ENCODE measurements at regions not wholly inside any gene's neighbourhood (a gene's known extent, or its start where the extent isn't known, plus 50 kb on each side); places are given as distances from the start of the nearest gene placed in this dataset.

GRCh38 chr5:145689235-145689634 lies 145.9 kb downstream of the PRELID2 start:
- H2AFZ ChIP-seq (ENCODE audit: low read length) = no peak overlapping the region
- no peak overlapping the region for H3K4me2 ChIP-seq (ENCODE audit: low read length)

GRCh38 chr5:145687943-145688342 lies 147.2 kb downstream of the PRELID2 start:
- Histone ChIP-seq H3K27me3 (ENCODE audit: insufficient read depth, low read length) (no peaks in the 10 kb centered on the region), H3K36me3 (ENCODE audit: insufficient read depth, low read length) (no peaks in the 10 kb centered on the region), H3K4me2 (ENCODE audit: low read length) (no peak overlapping the region), H3F3A (ENCODE audit: insufficient read depth, low read length) (no peaks in the 10 kb centered on the region), H3K4me1 (ENCODE audit: insufficient read depth, low read length, severe bottlenecking) (no peaks in the 10 kb centered on the region), H4K20me1 (ENCODE audit: insufficient read depth, low read length) (no peaks in the 10 kb centered on the region), H3K9me2 (ENCODE audit: low read depth, low read length) (no peaks in the 10 kb centered on the region), H3K9me3 (ENCODE audit: low read length) (no peaks in the 10 kb centered on the region), H3K79me2 (ENCODE audit: insufficient read depth, low read length) (no peaks in the 10 kb centered on the region), H2AFZ (ENCODE audit: low read length) (no peak overlapping the region), H3K4me3 (ENCODE audit: low read depth, low read length, poor library complexity, severe bottlenecking) (no peak overlapping the region), H3K9ac (ENCODE audit: low read length) (no peak overlapping the region), H3K27ac (ENCODE audit: low read depth, low read length, poor library complexity, severe bottlenecking) (no peak overlapping the region)
- no peak for TF ChIP-seq CTCF (IDR thresholded peaks at IDR 0.05; ENCODE audit: low read length)
- no peak for TF ChIP-seq EZH2 (IDR thresholded peaks at IDR 0.05; ENCODE audit: borderline replicate concordance, low read length)

More at GRCh38 chr5:145689235-145689634, 145.9 kb downstream of the PRELID2 start:
- Histone ChIP-seq H3K79me2 (ENCODE audit: insufficient read depth, low read length) (no peaks in the 10 kb centered on the region), H3K27me3 (ENCODE audit: insufficient read depth, low read length) (no peaks in the 10 kb centered on the region), H3K9ac (ENCODE audit: low read length) (no peak overlapping the region), H3K9me2 (ENCODE audit: low read depth, low read length) (no peaks in the 10 kb centered on the region), H3K36me3 (ENCODE audit: insufficient read depth, low read length) (no peaks in the 10 kb centered on the region), H3K4me1 (ENCODE audit: insufficient read depth, low read length, severe bottlenecking) (no peaks in the 10 kb centered on the region), H3K27ac (ENCODE audit: low read depth, low read length, poor library complexity, severe bottlenecking) (no peak overlapping the region), H3F3A (ENCODE audit: insufficient read depth, low read length) (no peaks in the 10 kb centered on the region), H3K4me3 (ENCODE audit: low read depth, low read length, poor library complexity, severe bottlenecking) (no peak overlapping the region), H4K20me1 (ENCODE audit: insufficient read depth, low read length) (no peaks in the 10 kb centered on the region), H3K9me3 (ENCODE audit: low read length) (no peaks in the 10 kb centered on the region)
- TF ChIP-seq EZH2 (IDR thresholded peaks at IDR 0.05; ENCODE audit: borderline replicate concordance, low read length) (no peak), CTCF (IDR thresholded peaks at IDR 0.05; ENCODE audit: low read length) (no peak)

GRCh38 chr5:145685417-145685816 lies 149.7 kb downstream of the PRELID2 start:
- no peaks in the 10 kb centered on the region for H3K79me2 ChIP-seq (ENCODE audit: insufficient read depth, low read length)
- H3K27me3 ChIP-seq (ENCODE audit: insufficient read depth, low read length) = no peaks in the 10 kb centered on the region
- no peaks in the 10 kb centered on the region for H3K9me2 ChIP-seq (ENCODE audit: low read depth, low read length)
- TF ChIP-seq EZH2 (IDR thresholded peaks at IDR 0.05; ENCODE audit: borderline replicate concordance, low read length) = no peak
- no peak for TF ChIP-seq CTCF (IDR thresholded peaks at IDR 0.05; ENCODE audit: low read length)
- no peaks in the 10 kb centered on the region for H3F3A ChIP-seq (ENCODE audit: insufficient read depth, low read length)
- H3K36me3 ChIP-seq (ENCODE audit: insufficient read depth, low read length) = no peaks in the 10 kb centered on the region
- H3K4me1 ChIP-seq (ENCODE audit: insufficient read depth, low read length, severe bottlenecking) = no peaks in the 10 kb centered on the region
- no peak overlapping the region for H2AFZ ChIP-seq (ENCODE audit: low read length)
- H3K9ac ChIP-seq (ENCODE audit: low read length) = no peak overlapping the region
- no peaks in the 10 kb centered on the region for H4K20me1 ChIP-seq (ENCODE audit: insufficient read depth, low read length)
- H3K27ac ChIP-seq (ENCODE audit: low read depth, low read length, poor library complexity, severe bottlenecking) = no peak overlapping the region
- H3K4me3 ChIP-seq (ENCODE audit: low read depth, low read length, poor library complexity, severe bottlenecking) = no peak overlapping the region
- no peaks in the 10 kb centered on the region for H3K9me3 ChIP-seq (ENCODE audit: low read length)
- no peak overlapping the region for H3K4me2 ChIP-seq (ENCODE audit: low read length)

Measured in OCI-LY1 (cell line).